Brain pericyte (primary cell): ENCODE measurements at regions not wholly inside any gene's neighbourhood (a gene's known extent, or its start where the extent isn't known, plus 50 kb on each side); places are given as distances from the start of the nearest gene placed in this dataset.

Experiments
- DNase-seq: peaks from one replicate; pipeline ENCODE4 v3.0.0-alpha.2; 2012; ENCODE audit warnings: low read depth, low spot score

DNA sequence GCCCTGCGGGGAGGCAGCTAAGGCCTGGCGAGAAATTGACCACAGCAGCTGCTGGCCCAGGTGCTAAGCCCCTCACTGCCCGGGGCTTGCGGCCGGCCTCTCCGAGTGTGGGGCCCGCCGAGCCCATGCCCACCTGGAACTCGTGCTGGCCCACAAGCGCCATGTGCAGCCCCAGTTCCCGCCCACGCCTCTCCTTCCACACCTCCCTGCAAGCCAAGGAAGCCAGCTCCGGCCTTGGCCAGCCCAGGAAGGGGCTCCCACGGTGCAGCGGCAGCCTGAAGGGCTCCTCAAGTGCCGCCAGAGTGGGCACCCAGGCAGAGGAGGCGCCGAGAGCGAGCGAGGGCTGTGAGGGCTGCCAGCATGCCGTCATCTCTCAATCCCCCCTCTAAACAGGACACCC lies 304.6 kb upstream of the FAM98A start:
- no peak for DNase-seq

DNA sequence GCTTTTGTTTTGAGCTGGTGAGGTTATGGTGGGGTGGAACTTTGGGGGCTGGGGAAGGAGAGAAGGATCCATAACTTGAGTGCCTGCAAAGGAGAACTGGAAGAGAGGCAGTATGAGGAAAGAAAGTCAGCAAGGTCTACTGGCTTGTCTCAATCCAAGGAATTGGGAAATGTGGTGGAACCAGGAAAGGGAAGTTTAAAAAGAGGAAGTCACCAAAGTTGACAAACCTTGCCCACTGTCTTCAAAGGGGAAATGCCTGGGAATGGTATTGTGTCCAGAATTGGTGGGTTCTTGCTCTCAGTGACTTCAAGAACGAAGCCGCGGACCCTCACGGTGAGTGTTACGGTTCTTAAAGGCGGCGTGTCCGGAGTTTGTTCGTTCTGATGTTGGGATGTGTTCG lies 304.1 kb upstream of the FAM98A start:
- DNase-seq, result no peak

DNA sequence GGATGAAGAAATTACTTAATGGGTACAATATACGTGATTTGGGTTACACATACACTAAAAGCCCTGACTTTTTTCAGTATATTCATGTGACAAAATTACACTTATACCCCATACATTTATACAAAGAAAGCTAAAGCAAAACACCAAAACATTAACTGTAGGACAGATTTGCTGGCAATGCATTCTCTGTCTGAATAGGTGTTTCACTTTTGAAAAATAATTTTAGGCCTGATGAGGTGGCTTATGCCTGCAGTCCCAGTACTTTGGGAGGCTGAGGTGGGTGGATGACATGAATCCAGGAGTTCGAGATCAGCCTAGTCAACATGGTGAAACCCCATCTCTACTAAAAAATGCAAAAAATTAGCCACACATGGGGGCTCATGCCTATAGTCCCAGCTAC lies 301.5 kb upstream of the FAM98A start:
- DNase-seq, result no peak

DNA sequence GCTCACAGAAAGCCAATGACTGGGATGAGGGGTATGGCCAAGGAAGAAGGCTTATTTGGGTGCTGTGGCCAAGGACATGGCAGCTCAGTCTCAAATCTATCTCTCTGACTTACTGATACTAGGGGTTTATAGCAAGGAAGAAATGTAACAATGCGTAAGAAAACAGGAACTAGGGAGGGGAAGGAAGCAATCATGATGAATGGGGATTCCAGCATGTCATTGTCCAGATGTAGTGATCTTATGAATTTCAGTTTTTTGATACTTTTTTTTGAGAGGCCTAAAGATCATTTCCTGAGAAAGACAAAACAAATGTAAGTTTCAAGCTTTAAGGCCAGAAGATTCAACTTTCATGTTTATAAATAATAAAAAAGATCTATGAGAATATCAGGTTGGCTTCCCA lies 298.6 kb upstream of the FAM98A start:
- no peak for DNase-seq

DNA sequence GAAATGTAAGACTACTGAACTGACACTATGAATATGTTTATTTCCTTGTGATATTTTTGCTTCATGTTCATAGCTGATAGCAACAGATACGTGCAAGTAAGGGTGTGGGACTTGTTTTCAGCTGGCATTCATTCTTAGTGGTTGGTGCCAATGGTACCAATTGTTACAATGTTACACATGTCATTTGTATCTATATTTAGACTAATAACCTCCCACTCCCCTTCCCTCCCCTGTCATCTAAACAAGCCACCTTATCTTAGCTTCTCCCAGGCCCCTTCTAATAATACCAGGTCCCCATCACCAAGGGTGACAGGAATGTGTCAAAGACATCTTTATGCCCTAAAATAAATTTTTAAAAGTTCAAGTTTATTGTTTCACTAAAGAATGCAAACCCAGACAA lies 294.7 kb upstream of the FAM98A start:
- DNase-seq, result no peak

DNA sequence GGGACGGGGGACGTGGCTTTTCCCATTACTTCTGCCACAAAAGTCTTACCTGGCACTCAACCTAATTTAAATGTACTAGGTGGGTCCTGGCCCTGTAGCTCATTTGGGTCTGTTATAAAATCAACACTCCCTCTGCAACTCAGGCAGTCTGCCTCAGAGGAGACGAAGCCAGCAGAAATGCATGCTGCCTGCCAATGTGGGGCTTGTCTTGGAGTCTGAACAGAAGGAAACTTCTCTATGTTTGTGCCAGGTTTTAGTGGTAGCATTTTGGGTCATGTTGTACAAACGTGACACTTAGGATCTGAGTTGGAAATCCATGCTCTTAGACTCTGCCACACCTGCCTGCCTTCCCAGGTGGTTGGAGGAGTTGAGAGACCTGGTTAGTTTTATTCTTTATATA lies 292.5 kb upstream of the FAM98A start:
- DNase-seq, result no peak

DNA sequence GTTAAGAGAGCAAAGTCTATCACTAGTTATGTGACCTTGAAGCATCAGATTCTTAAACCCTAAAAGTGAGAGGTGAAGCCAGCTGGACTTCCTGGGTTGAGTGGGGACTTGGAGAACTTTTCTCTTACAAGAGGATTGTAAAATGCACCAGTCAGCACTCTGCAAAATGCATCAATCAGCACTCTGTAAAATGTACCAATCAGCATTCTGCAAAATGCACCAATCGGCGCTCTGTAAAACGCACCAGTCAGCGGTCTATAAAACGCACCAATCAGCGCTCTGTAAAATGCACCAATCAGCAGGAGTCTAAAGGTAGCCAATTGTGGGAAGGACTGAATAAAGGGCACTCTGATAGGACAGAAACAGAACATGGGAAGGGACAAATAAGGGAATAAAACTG lies 291.6 kb upstream of the FAM98A start:
- DNase-seq, result no peak

DNA sequence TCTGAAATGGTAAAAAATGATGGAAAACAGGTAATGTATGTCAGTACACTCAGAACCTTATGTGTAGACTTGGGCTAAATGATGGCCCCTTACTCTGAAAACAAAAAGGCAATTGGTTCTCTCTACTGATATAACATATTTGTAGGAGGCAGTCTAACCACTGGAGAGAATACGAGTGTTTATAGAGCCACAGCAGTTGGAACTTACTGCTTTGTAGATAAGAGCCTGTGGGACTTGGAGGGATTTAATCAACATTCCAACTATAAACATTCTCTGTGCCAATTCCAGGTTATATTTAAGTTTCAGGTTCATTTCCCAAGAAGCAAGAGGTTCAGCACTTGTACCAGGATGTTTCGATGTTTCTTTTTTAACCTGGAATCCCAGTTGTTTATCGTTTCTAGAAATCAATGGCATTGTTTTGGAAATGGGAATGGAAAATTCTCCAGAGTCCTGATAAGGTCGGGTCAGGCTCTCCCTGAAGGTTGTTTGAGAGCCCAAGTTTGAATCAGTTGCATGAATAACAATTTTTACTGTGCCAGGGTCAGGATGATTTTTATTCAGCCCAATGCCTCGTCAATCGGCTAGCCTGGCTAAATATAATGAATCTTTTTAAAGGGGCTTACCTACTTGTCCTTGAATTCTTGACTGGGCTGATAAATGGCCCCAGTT lies 278.4 kb upstream of the FAM98A start:
- no peak for DNase-seq

DNA sequence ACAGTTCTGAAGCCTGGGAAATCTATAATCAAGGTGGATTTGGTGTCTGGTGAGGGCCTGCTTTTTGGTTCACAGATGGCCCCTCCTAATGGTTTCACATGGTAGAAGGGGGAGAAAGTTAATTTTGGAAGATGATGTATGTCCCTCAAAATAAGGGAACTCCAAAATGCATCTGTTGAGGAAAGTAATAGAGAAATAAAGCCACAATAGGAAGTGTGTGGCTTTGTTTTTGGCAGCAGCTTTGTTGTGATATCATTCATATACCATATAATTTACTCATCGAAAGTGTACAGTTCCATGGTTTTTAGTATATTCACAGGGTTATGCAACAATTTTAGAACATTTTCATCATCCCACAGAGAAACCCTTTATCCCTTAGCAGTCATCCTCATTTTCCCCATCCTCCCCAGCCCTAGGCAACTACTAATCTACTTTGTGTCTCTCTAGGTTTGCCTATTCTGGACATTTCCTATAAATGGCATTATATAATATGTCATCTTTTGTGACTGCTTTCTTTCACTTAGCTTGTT lies 274.0 kb upstream of the FAM98A start:
- no peak for DNase-seq

DNA sequence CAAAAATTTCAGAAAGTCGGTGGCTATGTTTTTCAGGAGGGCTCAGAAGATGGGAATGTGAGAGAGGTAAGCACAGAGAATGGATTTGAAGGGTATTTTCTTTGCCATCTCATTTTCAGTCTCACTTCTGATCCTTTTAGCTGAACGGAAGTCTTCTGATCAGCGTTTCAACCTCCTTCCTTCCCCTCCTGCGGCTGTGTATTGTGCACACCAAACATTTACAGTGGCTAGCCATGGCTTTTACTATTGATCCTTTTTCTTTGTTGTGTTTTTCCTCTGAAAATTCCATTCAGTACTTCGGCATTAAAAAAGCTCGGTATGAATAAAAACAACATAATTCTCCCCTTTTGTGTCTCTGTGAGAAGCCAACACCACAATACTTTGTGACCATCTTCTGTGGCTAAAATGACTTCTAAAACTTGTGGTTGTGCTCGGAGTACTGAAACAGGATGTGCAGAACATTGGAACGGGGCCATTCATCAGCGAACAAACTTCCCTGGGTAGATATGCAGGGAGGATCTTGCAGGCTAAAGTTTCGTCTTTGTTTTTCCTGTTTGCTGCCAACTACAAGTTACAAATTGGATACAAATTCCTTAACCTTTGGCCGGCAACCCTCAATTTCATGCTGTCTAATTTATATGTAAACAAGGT lies 260.8 kb upstream of the FAM98A start:
- no peak for DNase-seq

DNA sequence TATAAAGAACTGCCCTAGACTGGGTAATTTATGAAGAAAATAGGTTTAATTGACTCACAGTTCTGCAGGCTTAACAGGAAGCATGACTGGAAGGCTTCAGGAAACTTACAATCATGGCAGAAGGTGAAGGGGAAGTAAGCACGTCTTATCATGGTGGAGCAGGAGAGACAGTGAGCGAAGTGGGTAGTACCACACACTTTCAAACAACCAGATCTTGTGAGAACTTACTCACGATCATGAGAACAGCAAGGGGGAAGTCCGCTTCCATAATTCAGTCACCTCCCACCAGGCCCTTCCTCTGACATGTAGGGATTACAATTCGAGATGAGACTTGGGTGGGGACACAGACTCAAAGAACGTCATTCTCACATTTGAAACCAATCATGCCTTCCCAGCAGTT lies 260.1 kb upstream of the FAM98A start:
- no peak for DNase-seq

DNA sequence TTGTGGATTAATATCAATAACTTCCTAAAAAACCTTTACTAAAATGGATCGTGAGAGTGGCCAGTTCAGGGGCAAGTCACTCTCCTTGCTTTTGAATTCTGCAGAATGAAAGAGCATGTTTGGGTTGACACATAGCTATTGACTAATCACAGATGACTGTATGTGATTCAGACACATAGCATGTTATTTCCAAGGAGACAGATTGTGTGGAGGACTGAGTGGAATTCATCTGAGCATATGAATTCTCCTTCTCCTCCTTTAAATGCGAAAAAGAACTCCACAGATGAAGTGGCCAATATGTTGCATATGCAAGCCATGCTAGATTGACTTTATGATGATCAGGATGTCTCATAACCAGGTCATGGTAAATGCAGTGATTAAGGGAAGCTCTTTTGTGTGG lies 249.4 kb upstream of the FAM98A start:
- DNase-seq, result no peak

DNA sequence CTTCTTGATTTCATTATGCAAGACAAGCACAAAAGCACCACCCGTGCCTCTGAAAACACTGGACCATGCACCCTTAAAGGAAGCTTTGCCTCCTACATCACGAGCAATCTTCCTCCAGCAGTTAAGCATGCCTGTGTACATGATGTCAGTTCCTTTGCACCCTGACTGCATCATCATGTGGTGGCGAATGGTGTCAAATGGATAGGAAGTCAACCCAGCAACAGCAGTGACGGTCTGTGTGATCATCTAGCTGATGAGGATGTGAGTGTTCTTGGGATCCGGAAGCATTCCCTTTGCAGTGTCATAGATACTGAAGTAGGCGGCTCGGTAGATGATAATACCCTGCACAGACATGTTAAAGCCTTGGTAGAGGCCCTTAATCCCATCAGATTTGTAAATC lies 240.7 kb upstream of the FAM98A start:
- no peak for DNase-seq

DNA sequence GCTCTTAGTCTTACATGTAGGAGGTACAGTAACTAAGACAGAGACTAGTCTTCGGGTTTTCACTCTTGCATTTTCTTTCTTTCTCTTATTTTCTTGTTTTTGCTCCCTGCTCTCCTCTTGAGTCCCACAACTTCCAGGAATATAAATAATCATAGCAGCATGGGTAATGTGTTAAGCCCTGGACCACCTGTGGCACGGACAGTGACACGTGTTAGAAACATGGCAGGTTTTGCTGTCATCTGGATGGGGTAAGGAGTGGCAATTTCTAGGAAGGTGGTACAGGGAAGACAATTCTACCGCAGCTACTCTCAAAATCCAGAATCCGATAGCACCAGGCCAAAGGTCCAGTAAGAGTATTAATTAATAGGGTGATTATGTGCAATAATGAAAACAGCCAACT lies 237.5 kb upstream of the FAM98A start:
- no peak for DNase-seq

DNA sequence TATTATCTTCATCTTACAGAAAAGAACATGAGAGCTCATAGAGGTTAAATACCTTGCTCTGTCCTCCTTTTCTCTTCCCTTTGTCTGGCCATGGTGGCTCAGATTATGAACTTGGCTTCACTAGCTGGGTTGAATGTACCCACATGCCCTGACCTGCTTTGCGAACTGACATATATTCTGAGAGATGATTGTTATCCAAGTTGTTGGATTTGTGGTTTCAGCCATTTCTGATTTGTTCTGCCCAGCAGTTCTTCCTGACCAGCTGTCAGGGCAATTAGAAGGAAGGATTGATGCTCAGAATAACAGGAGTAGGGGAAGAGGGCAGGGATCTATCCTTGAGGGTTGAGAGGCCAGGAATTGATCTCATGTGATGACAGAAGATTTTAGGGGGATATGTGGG lies 236.8 kb upstream of the FAM98A start:
- no peak for DNase-seq

DNA sequence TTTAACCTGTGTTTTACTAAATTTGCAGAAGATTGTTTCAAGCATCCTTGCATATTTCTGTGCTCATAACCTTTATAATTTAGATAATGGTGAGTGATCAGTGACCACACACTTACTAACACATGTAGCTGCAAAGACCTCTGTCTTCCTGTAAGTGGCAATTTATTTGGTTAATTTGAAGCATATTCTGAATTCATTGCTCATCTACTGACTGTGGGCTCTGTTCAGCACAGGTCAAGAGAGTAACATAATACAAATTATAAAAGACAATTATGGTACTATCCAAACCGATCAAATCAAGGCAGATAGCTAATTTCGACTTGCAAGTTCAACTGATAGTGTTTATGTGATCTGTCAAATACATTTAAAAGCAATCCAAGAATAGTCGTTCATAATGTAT lies 223.9 kb upstream of the FAM98A start:
- DNase-seq, result no peak

DNA sequence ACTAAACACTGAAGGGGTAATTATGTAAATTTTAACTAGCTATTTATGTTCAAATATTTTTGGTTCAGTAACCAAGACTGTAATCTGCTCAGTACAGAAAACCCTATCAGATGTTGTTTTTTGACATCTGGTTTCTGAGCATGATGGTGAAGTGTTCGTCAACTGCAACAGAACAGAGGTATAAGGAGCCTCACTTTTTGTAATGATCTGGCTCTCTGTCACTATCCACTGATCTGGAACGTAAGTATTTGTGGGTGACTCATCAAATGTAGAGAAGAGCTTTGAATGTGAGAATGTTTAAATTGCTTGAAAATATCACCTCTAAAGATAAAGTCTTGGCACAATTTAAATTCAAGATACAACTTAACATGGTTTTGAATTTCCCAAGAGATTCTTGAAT lies 213.6 kb upstream of the FAM98A start:
- no peak for DNase-seq

DNA sequence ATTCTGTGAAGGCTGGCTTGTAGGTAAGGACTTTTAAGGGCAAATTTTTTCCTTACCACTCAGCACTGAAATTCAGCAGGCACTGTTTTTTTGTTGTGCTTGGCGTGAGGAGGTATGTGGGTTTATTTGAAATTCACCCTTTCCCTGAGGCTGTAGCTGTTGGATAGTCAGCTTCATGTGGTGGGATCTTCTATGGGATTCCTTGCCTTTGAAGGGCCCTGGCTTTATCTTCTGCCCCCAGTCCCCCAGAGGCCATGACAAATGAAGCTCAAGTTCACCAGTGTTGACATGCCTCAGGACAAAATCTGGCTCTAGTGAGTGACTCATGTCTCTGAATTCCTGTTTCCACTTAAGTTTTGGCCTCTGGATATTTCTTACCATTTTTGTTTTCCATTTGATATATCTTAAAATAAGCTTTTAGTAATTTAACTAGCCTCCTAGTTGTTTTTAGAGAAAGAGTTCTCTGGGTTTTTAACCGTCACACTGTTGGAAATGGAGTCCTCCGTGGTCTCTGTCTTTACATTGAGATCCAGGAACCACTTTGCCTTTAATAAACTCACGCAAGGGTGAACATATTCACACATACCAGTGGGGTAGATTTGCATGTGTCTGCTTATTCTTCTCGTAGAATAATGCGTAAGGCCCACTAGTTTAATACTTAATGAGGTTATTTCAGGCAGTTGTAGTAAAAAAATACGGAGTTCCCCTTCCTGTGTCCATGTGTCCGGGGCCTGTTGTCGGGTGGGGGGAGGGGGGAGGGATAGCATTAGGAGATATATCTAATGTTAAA lies 211.1 kb upstream of the FAM98A start:
- DNase-seq, result no peak

DNA sequence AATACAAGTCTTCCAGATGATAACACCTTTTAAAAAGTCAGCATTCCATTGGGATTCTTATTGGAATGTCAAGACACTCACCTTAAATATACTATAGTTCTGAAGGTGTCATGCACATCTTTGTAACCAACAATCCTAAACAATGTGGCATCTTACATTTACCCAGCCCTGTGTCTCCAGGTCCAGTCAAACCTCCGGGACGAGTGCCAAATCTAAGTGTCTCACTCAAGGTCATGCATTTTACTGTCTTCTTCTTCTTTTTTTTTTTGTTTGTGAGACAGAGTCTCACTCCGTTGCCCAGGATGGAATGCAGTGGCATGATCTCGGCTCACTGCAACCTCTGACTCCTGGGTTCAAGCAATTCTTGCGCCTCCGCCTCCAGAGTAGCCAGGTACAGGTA lies 206.9 kb upstream of the FAM98A start:
- DNase-seq, result no peak

DNA sequence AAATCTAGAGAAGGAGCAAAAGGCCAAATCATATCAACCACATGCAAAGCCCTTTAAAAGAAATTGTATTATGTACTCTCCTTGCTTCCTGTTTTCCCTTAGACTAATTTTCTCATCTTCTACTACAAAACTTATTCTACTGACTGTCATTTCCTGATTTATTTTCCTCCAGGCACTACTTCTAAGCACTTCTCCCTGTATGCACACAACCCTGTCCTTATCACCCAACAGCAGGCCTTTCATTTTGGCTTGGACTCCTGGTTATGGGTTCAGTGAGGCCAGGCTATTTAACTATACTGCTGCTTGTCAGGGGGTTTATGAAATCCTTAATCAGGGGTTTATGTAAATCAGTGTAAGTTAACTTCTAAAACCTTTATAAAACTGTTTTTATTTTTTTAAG lies 205.1 kb upstream of the FAM98A start:
- DNase-seq, result no peak

DNA sequence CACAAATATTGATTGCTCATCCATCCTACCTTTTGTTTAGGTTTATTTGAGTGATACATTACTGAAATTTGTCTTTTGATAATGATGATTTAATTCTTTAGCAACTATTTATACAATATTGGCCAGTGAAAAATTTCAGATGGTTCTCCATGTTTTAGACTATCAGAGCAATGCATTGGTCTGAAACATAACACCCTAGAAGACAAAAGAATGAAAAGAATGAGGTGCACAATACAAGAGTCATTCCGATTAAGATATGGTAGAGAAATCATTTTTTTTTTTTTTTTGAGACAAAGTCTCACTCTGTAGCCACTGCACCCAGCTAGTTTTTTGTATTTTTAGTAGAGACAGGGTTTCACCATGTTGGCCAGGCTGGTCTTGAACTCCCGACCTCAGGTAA lies 197.4 kb upstream of the FAM98A start:
- no peak for DNase-seq

DNA sequence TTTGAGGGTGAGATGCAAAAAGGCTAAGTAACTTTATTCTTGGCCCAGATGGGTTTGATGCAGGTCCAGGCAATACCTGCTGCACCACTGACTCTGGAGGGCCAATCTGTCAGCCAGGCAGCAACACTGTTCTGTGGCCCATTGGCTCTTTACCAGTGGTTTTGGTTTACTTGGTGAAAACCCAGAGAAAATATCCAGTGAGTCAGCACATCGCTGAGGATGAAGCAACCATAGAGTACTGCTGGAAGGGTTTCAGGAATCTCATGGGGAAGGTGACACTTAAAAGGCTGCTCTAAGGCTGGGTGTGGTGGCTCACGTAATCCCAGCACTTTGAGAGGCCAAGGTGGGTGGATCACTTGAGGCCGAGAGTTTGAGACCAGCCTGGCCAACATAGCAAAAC lies 192.5 kb upstream of the FAM98A start:
- no peak for DNase-seq

DNA sequence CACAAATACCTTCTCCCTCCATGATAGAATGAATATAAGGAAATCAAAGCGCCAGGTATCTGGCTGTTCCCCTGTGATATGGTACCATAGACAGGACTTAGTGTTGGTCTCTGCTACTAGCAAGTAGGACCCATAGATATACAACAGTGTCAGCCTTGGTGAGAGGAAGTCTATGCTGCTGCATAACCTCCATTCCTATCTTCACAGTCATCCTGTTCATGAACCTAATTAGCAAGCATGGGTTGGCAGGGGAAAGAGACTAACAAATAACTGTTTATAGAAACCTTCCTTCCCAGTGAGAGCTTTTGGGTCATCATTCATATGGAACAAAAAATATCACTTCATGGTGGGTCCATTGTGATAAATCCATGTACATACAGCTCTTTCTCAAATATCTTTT lies 188.9 kb upstream of the FAM98A start:
- DNase-seq, result no peak
